HG03175 (cell line): ENCODE measurements at regions not wholly inside any gene's neighbourhood (a gene's known extent, or its start where the extent isn't known, plus 50 kb on each side); places are given as distances from the start of the nearest gene placed in this dataset.
"Not testable (repeated sequence)": the region's sequence is repeated elsewhere in the genome, so short reads cannot be mapped to it uniquely, and the experiment has no call there.

Experiments
- ATAC-seq: cut with Tn5 transposase; IDR thresholded peaks from one replicate; pipeline ENCODE4 v1.9.1; 2021; ENCODE audit warnings: mild to moderate bottlenecking, moderate library complexity; ENCODE audit not compliant: unreplicated experiment

DNA sequence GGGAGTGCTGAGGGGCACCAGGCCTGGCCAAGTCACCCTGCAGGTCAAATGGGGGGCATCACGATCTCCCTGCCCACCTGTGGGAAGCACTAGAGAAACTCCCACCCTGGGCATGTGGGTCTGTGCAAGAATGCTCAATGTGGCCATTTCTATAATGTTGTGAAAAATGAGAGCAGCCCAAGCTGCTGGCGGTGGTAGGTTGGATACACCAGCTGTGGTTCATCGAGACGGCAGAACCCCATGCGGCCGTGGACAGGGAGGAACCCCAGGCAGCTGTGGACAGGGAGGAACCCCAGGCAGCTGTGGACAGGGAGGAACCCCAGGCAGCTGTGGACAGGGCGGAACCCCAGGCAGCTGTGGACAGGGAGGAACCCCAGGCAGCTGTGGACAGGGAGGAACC lies 129.1 kb downstream of the BRD1 start:
- not testable (repeated sequence) for ATAC-seq

DNA sequence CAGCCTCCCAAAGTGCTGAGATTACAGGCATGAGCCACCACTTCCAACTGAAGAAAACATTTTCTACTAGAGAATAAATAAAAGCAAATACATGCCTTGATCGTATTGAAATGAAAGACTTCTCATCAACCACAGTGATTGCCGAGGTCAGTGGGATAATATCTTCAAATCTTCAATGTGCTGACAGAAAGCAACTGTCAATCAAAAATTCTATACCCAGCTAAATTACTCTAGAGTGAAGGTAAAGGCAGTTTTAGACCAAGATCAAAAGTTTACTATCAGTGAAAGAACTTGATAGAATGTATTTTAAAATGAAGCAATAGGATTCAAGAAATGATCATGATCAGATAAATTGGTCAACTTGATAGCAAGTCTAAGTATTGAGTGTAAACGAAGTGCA lies 130.6 kb downstream of the BRD1 start:
- no peak for ATAC-seq

DNA sequence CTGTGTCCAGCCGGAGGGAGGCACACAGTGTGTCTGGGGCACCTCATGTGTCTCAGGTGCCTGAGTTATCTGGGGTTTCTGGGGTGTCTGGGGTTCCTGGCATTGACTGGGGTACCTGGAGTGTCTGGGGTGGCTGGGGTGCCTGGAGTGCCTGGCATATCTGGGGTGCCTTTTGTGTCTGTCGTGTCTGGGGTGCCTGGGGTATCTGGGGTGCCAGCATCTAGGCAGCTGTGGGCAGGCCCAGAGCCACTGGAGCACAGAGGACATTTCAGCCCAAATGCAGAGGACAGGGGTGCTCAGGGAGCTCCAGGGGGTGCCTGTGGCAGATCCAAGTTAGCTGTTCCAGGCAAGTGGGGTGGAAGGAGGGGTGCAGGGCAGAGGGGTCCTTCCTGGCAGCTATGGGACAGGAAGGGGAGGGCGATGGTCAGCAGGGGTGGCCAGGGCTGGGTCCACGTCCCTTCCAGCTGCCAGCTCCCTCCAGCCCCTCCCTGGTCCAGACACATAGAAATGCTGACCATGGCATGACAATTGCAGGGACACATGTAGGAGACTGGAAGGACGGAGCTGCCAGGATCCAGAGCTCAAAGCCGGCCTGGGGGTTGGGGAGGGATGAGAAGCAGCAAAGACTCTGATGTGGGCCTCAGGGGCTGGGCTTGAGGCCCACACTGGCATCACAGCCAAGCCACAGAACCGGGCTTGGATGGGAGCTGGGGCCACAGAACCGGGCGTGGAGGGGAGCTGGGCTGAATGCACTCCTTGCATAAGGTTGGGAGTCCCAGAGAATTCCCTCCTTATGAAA lies 133.0 kb downstream of the BRD1 start:
- ATAC-seq, result no peak

DNA sequence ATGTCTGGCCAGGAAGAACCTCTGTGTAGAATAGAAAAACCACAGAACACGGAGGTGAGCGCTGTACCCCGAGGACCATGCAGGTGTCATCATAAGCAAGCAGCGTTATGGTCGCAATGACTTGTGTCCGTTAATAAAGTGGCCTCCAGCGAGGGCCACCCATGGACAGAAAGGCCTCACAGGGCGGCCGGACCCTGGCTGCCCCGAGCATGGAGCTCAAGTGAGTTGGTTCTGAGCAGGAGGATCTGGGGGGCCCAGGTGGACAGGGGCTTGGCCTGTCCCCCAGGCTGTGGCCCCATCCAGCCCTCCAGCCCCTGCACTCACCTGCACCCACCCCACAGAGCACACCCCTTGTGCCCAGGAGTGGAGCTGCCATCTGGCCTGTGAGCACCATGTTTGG lies 133.8 kb downstream of the BRD1 start:
- no peak for ATAC-seq

DNA sequence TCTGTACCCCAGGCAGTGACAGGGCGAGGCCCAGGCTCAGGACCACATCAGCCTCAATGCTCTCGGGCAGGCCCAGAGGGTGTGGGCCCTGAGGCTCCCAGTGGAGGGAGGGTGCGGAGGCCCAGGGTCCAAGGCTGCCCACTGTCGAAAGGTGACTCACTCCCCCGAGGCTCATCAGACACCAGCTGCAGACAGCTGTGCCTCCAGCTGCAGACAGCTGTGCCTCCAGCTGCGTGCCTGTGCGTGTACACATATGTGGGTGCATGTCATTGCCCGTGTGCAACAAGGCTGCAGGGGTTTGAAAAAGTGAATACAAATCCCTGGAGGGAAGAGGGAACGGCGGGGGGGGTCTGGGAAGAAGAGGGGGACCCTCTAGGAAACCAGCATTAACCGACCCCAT lies 134.3 kb downstream of the BRD1 start:
- no peak for ATAC-seq

DNA sequence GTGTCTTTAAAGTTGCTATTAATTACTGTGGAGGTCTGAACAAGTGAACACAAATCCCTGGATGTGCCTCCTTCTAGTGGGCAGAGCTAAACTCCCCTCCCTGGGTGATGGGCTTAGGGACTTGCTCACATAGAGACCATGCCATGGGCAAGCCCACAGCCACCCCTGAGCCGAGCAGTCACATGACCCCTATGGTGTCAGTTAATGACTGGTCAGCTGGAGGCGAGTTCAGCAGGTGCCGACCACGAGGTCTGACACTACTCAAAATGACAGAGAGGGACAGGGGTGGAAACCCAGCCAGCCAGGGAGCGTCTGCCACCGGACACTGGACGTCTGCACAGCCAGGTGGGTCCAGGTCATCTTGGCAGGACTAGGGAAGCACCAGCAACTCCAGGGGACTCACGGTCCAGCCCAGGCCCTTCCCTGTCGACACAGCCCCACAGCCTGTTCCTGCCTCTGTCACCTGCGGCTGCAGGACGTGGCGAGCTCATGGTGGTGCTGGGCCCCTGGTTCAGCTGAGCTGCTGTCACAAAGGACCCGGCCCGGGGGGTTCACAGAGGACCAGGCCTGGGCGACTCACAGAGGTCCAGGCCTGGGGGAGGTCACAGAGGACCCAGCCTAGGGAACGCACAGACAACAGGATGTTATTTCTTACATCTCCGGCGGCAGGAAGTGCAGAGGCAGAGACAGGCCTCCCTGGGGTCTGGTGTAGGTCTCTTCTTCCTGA lies 135.0 kb downstream of the BRD1 start:
- no peak for ATAC-seq

DNA sequence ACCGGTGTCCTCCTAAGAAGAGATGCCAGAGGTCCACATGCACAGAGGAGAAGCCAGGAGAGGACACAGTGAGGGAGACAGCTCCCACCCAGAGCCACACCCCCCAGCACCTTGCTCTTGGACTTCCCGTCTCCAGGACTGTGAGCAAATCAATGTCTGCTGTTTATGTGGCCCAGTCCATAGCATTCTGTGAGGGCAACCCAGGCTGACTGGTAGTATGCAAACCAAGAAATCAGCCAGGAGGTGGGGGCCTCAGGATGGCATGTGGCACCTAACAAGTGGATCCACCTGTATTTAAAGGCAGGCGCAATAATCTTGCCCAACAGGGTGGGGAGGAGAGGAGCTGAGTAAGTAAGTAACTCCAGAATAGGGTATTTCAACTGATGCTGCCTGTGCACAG lies 136.4 kb downstream of the BRD1 start:
- ATAC-seq, result no peak

DNA sequence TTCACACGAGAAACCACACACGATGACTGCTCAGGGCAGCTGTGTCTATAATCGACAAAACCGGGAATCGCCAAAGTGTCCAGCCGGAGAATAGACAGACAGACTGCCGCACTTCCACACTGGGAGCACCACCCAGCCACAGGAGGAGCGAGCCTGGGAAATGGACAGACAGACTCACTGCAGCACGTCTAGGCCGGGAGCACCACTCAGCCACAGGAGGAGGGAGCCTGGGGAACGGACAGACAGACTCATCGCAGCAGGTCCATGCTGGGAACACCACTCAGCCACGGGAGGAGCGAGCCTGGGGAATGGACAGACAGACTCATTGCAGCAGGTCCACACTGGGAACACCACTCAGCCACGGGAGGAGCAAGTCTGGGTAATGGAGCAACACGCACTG lies 137.2 kb downstream of the BRD1 start:
- ATAC-seq, result no peak

DNA sequence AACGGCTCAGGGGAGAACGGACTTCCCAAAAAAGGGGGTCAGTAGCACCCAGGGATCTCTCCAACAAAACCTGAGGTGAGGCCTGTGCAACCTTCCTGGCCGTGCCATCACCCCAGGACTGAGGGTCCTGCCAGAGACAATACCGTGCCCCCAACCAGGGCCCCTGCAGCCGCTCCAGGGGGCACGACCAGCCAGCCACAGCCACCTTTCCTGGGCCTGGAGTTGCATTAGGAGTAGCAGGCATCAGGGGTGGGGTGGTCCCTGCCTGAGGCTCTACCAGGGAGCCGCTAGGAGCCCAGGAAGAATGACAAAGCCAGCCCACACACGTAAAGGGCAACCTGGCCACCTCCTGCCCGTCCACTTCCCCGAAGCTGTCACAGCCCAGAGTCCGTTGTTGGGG lies 137.8 kb downstream of the BRD1 start:
- no peak for ATAC-seq

DNA sequence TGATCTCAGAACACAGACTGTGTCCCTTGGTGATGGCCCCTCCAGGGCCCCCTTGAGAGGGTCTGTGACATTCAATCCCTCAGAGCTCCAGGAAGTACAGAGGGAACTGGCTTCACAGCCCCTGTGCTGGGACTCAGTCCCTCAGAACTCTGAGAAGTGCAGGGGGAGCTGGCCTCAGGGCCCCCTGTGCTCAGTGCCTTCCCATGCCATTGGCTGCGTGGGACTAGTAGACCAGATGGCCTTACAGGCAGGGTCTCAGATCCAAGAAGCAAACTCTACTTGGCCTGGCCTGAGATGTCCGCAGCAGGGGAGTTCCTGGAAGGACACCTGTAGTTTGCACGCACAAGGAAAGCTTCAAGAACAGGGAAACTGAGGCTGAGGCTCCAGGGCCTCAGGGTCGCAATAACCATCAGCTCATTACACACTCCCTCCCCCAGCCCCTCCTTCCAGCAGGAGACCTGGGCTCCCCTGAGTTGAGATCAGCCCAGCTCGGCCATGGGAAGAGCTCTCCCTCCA lies 138.4 kb downstream of the BRD1 start:
- no peak for ATAC-seq

DNA sequence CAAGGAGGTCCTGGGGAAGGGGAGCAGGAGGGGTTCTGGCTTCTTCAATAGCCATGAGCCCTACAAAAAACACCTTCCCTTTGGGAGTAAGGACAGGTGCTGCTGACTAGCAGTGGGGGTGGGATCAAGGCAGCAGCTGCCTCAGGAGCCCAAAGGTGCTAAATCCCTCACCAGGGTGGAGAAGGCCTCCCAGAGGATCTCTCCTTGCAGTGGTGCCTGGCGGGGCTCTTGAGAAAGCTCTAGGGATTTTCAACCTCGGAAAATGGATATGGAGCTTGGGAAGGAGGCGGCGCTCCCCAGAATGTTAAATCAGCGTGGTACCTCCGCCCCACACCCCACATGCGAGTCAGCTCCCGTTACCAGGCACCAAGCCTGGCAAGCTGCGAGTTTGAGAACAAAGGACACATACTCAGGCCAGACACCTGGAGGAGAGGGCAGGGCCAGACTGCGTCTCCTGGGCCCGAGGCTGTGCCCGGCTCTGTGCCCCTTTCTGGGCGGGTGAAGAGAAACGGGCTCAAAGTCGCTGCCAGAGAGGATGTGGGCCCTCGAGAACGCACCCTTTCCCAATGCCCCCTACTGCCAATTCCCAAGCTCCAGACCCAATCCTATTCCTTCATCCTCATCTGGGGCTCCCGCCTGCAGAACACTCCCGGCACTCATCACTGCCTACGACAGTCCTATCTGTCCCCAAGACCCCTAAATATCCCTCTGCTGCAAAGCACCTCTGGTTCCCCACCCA lies 139.0 kb downstream of the BRD1 start:
- no peak for ATAC-seq

DNA sequence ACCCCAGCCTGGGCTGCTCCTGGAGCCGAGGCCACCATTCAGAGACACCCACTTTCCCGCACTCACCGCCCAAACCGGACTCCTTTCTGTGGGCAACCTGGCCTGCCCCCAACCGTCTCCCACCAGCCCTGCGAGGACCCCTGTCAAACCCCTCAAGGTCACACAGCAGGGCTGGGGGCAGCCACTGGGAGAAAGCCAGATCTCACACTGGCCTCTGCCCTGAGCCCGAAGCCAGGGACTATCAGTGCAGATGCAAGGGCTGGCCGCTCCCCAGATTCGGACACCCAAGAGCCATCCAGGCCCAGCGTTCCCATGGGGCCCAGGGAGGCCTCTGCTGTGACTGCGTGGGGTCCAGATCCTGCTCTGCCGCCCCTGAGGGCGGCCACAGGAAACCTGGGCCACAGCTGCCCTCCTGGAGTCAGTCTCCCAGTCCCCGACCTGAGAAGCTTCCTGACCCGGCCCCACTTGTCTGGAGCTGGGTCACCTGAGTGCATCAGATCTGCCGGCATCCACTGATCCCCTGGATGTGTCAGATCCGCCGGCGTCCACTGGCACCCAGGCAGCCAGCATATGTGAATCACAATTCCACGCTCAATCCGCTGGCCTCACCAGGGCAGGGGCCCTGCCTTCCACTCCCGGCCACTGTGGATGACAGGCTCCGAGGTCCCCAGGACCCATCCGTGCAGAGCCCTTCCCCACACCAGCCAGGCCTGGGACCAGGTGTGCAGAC lies 139.7 kb downstream of the BRD1 start:
- ATAC-seq, result no peak

DNA sequence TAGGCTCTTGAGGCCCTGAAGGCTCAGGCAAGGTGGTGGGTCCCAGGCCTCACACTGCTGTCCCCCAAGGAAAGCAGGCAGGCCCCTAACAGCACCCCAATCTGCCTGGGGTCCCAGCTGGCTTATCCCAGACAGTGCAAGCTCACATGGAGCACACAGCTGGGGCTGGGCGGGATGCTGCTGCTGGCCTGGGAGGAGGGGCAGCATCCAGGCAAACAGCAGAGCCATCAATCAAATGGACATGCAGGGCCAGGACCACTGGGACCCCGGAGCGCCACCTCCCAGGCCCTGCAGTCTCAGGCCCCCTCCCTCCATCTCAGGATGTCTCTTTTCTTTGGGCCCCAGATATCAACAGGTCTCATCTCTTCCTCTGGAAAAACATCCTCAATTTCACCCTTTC lies 140.3 kb downstream of the BRD1 start:
- no peak for ATAC-seq

DNA sequence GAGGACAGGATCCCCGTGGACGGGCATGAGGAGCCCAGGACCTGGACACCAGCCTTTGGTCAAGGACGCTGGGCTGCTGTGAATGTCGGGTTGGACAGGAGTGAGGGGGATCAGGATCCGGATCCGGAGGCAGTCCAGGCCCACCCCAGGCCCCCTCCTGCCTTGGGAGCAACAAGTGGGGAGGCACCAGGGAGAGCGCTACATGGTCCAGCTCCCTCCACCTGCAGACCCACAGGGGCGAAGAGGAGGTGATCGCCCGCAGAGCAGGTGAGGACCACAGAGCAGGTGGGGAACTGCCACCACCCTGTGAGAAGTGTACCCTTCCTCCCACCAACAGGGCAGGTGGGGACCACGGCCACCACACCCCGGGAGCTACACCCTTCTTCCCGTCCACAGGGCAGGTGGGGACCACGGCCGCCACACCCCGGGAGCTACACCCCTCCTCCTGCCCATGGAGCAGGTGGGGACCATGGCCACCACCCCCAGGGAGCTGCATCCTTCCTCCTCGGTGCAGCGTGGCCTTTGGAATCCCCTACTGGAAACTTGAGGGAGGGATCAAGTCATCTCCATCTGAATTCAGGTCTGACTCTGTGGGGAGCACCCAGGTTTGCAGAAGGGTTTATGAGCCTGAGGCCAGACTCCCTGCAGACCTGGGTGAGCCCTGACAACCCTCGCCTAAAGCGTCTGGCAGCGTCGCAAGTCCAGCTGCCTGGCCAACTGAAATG lies 141.0 kb downstream of the BRD1 start:
- no peak for ATAC-seq

DNA sequence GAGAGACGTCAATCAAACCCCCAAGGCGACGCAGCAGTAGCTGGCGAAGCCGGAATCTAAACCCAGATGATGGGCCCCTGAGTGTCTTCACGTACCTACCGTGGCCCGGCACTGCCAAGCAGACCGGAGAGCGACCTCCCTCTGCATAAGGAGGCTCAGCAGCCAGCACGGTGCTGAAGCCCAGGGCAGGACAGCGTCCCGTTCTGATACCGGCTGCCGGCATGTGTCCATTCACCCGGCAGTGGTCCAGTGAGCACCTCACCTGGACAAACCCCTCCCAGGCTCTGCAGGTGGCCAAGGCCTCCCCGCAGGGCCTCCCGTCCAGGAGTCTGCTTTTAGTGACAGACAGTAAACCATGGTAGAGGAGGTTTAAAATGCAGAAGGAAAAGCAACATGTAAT lies 142.0 kb downstream of the BRD1 start:
- no peak for ATAC-seq

DNA sequence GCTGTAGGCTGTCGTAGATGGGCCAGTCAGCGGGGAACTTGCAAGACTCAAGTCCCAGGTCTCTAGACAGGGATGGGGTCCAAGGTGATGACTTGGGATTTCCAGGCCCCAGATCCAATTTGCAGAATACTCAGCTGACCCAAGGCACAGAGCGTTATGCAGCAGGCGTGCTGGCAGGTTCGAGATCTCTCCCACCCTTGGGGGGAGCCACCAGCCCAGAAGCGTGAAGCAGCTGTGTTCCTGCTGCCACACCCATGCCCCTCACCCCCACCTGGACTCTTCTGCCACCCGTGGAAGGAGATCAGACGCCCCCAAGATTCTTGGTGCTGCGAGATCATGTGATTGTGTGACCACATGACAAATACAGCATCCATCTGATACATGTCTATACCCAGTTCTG lies 142.6 kb downstream of the BRD1 start:
- no peak for ATAC-seq

DNA sequence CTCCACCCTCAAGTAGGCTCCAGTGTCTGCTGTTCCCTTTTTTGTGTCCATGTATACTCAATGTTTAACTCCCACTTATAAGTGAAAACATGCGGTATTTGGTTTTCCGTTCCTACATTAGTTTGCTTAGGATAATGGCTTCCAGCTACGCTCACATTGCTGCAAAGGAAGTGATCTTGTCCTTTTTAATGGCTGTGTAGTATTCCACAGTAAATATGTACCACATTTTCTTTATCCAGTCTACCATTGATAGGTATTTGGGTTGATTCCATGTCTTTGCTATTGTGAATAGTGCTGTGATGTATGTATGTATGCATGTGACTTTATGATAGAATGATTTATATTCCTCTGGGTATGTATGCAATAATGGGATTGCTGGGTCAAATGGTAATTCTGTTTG lies 144.6 kb downstream of the BRD1 start:
- no peak for ATAC-seq

DNA sequence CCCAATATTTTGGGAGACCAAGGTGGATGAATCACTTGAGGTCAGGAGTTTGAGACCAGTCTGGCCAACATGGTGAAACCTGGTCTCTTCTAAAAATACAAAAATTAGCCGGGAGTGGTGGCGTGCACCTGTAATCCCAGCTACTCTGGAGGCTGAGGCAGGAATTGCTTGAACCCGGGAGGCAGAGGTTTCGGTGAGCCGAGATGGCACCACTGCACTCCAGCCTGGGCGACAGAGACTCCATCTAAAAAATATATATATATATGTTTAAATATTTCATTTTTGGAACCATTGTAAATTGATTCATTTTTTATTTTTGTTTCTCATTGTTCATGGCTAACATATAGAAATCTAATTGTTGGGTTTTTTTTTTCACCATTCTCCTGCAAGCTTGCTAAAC lies 146.9 kb downstream of the BRD1 start:
- not testable (repeated sequence) for ATAC-seq

DNA sequence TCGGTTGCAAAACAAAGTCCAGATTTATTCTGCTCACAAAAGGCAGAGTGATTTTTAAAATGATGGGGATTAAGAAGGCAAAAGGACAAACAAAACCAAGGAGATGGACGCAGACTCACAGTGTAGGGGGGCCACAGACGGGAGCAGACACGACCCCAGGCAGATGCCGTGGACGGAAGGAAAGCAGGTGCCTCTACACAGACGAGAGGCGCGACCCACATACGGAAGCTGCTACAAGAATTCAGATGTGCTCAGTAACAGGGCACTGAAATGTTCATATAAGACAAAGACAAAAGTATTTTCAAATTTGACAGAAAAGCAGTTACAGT lies 148.9 kb downstream of the BRD1 start:
- no peak for ATAC-seq

DNA sequence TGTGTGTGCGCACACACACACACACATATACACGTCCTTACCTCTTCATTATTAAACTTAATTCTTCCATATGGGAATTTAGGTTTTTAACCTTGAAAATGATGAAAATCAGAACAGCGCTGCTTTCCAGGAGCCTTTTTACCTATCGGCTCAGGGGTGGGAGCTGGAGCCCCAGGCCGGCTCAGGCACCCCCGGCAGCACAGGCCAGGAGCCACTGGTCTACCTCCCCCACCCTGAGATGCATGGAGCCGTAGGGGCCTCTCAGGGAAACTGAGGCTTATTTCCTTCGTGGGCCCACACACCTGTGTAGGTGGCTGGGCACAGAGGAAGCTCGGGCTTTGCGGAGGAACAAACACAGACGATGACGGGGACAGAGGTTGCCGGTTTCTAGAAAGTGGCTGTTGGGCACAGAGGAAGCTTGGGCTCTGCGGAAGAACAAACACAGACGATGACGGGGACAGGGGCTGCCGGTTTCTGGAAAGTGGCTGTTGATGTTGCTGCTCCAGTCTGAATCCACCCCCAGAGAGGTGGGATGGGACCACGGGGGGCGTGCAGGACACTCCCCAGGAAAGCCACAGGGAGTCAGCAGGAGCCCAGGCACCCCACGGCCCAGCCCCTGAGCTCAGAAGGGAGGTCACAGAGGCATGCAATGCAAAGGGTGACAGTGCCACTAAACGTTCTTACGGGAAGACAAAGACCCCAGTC lies 149.4 kb downstream of the BRD1 start:
- ATAC-seq, result no peak
